SJSA1 (cell line): ENCODE measurements at regions not wholly inside any gene's neighbourhood (a gene's known extent, or its start where the extent isn't known, plus 50 kb on each side); places are given as distances from the start of the nearest gene placed in this dataset.
"Not testable (repeated sequence)": the region's sequence is repeated elsewhere in the genome, so short reads cannot be mapped to it uniquely, and the experiment has no call there.

ENCODE experiments used
- DNase-seq, 2 experiments: peaks; one replicate each; pipeline ENCODE4 v3.0.0-alpha.2; 2015 to 2020; ENCODE audit warnings: low spot score in 2 of 2, low read depth in 1 of 2
- H3K27ac ChIP-seq: fragments of 250-450 bp; sonication (Bioruptor Pico); 2 replicates; pipeline ENCODE4 v1.5.1; 2020; ENCODE audit warnings: mild to moderate bottlenecking, moderate library complexity
- H3K27me3 ChIP-seq: fragments of 250-450 bp; sonication (Bioruptor Pico); replicated peaks from 2 replicates; pipeline ENCODE4 v1.5.1; 2020; ENCODE audit warnings: mild to moderate bottlenecking, moderate library complexity
- H3K36me3 ChIP-seq: fragments of 250-450 bp; sonication (Bioruptor Pico); 2 replicates; pipeline ENCODE4 v1.5.1; 2020; ENCODE audit warnings: mild to moderate bottlenecking
- H3K4me1 ChIP-seq: fragments of 250-450 bp; sonication (Bioruptor Pico); replicated peaks from 2 replicates; pipeline ENCODE4 v1.6.1; 2021; ENCODE audit warnings: mild to moderate bottlenecking
- H3K4me3 ChIP-seq: fragments of 250-450 bp; sonication (Bioruptor Pico); 2 replicates; pipeline ENCODE4 v1.5.1; 2020; ENCODE audit warnings: mild to moderate bottlenecking
- H3K9me3 ChIP-seq: fragments of 250-450 bp; sonication (Bioruptor Pico); replicated peaks from 2 replicates; pipeline ENCODE4 v1.5.1; 2020; ENCODE audit warnings: mild to moderate bottlenecking

DNA sequence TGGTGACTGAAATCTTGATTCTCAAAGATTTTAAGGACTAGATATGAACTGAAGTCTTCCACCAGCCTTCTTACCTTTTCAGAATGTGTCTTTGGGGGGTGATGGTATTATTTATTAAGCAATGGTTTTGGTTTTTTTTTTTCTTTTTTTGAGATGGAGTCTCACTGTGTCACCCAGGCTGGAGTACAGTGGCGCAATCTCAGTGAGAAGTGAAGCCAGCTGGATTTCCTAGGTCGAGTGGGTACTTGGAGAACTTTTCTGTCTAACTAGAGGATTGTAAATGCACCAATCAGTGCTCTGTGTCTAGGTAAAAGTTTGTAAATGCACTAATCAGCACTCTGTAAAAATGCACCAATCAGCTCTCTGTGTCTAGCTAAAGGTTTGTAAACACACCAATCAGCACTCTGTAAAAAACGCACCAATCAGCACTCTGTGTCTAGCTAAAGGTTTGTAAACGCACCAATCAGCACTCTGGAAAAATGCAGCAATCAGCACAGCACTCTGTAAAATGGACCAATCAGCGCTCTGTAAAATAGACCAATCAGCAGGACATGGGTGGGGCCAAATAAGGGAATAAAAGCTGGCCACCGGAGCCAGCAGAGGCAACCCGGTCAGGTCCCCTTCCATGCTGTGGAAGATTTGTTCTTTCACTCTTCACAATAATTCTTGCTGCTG is 97.1 kb downstream of the COPRS start:
- not testable (repeated sequence) for H3K27ac ChIP-seq, H3K4me3 ChIP-seq, H3K36me3 ChIP-seq, H3K9me3 ChIP-seq, H3K27me3 ChIP-seq, H3K4me1 ChIP-seq, DNase-seq

DNA sequence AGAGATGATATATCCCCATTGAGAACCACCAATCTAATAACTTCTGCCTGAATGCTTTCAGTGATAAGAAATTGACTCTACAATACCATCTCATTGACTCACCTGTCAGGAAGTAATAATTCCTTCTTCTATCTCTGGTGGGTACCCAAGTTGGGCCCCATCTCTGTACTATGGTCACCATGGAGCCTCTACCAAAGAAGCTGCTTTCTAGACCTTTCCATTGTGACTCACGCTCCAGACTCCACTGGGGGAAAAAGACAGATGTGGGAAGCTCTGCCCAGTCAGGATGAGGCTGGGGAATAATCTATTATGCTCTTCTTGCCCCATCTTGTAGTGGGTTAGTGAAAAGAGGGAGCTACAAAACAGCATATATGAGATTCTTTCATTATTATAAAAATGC is 100.4 kb downstream of the COPRS start:
- Histone ChIP-seq H3K9me3 (no peaks in the 10 kb centered on the region), H3K36me3 (no peaks in the 10 kb centered on the region), H3K4me3 (no peak overlapping the region), H3K4me1 (no peaks in the 10 kb centered on the region), H3K27ac (no peak overlapping the region), H3K27me3 (no peaks in the 10 kb centered on the region)
- DNase-seq: no peak

DNA sequence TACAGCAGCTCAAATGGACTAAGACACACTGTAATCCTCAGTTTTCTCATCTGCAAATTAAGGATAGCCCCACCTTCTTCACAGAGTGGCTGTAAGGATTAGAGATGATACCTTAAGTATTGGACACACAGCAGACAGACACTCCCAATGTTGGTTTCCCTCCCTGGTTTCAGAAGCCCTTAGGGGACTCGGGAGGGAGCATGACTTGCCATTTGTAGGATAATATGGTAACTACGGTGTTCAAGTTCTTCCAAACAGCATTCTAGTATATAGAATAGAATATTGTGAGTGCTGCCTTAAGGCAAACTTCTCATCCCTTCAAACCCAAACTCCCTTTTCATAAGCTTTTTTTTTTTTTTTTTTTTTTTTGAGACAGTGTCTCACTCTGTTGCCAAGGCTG is 101.9 kb downstream of the COPRS start:
- Histone ChIP-seq H3K9me3 (no peaks in the 10 kb centered on the region), H3K36me3 (no peaks in the 10 kb centered on the region), H3K27me3 (no peaks in the 10 kb centered on the region), H3K4me3 (no peak overlapping the region), H3K4me1 (no peaks in the 10 kb centered on the region), H3K27ac (no peak overlapping the region)
- no peak for DNase-seq

DNA sequence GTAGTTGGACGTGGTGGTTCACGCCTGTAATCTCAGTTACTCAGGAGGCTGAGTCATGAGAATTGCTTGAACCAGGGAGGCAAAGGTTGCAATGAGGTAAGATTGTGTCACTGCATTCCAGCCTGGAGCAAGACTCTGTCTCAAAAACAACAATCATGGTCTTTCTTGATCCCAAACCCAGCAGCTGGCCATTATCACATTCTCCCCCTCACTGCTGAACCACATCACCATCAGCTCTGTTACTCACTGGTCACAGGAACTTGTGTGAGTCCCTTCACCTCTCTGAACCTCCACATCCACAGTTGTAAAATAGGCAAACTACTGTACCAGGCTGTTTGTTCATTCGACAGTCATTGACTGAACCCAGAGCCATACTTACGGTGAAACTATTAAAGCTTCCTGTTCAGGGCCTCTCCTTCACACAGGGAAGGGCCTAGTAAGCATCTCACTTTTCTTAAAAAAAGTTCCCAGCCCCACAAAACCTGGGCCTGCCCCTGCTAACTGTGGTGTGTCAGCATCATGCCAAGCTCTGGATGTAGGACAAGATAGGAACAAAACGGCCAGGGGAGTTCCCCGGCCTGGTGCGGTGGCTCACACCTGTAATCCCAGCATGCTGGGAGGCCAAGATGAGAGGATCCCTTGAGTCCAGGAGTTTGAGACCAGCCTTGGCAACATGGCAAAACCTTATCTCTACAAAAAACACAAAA is 104.7 kb downstream of the COPRS start:
- Histone ChIP-seq H3K4me3 (no peak overlapping the region), H3K27ac (no peak overlapping the region), H3K9me3 (no peaks in the 10 kb centered on the region), H3K4me1 (no peaks in the 10 kb centered on the region), H3K27me3 (no peaks in the 10 kb centered on the region), H3K36me3 (no peaks in the 10 kb centered on the region)
- peak in 1 of 2 experiments; percentile 30 for DNase-seq

DNA sequence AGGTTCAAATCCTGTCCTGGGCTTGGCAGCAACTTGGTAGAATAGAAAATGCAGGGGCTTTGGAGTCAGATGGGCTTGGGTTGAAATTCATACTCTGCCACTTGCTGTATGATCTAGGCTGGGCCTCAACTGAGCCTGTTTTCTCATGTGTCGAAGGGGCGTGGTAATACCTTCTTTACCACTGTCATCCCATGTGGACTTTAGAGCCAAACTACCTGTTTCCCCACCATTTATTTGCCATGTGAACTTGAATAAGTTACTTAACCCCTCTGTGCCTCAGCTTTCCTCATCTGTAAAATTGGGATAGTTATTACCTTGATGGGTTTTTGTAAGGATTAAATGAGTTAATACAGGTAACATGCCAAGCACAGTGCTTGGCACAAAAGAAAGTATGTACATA is 106.0 kb downstream of the COPRS start:
- no peak for DNase-seq
- no peaks in the 10 kb centered on the region for H3K9me3 ChIP-seq
- no peaks in the 10 kb centered on the region for H3K27me3 ChIP-seq
- peaks cover 11% of the 10 kb centered on the region for H3K4me1 ChIP-seq
- no peak overlapping the region for H3K4me3 ChIP-seq
- no peak overlapping the region for H3K27ac ChIP-seq
- H3K36me3 ChIP-seq: no peaks in the 10 kb centered on the region

DNA sequence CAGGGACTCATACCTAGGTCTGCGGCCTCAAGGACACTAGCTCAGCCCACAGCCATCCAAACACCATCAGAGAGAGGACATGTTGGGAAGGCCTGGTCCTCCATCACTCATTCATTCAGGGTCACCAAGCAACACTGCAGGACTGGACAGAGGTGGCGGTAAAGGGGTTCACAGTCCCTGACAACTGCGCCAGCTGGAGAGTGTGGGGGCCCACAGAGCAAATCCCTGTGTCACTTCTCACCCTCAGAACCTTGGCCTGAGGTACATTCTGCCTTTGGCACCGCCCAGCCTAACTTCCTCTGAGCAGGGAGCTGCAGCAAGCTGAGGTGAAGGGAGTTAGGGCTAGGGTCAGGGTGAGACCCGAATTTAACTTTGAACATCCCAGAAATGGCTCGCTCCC is 106.5 kb downstream of the COPRS start:
- no peak for DNase-seq
- H3K27ac ChIP-seq: no peak overlapping the region
- H3K4me1 ChIP-seq: peaks cover 11% of the 10 kb centered on the region
- no peaks in the 10 kb centered on the region for H3K27me3 ChIP-seq
- no peak overlapping the region for H3K4me3 ChIP-seq
- no peaks in the 10 kb centered on the region for H3K9me3 ChIP-seq
- H3K36me3 ChIP-seq: no peaks in the 10 kb centered on the region

DNA sequence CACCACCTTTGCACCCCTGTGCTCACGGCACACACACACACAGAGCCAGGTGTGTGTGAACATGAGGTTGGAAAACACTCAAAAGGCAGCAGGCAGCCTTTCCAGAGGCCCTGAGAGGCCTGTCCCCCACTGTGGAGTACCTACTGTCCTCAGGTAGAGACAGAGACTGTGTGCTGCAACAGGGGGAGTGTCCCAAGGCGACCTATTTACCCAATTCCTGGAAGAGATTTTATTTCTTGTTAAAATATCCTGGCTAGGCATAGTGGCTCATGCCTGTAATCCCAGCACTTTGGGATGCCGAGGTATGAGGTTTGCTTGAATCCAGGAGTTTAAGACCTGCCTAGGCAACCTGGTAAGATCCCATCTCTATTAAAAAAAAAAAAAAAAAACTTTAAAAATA is 108.5 kb downstream of the COPRS start:
- H3K27ac ChIP-seq: no peak overlapping the region
- H3K36me3 ChIP-seq: no peaks in the 10 kb centered on the region
- H3K27me3 ChIP-seq: no peaks in the 10 kb centered on the region
- no peaks in the 10 kb centered on the region for H3K9me3 ChIP-seq
- peaks cover 16% of the 10 kb centered on the region for H3K4me1 ChIP-seq
- DNase-seq: no peak
- H3K4me3 ChIP-seq: no peak overlapping the region

DNA sequence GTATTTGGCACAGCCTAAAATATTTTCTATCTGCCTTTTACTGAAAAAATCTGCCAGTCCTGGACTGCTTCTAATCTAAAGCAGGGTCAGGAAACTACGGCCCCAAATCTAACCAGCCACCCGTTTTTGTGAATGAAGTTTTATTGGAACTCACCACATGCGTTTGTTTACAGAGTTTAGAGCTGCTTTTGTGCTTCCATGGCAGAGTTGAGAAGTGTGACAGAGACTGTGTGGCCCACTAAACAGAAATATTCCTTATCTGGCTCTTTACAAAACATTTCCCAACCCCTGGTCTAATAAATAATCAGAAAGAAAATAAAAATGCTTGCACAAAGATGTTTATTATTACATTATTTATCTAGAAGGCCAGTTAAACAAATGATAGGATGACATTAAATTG is 110.2 kb downstream of the COPRS start:
- Histone ChIP-seq H3K36me3 (no peaks in the 10 kb centered on the region), H3K27me3 (no peaks in the 10 kb centered on the region), H3K4me3 (no peak overlapping the region), H3K27ac (no peak overlapping the region), H3K4me1 (peaks cover 33% of the 10 kb centered on the region), H3K9me3 (no peaks in the 10 kb centered on the region)
- no peak for DNase-seq

DNA sequence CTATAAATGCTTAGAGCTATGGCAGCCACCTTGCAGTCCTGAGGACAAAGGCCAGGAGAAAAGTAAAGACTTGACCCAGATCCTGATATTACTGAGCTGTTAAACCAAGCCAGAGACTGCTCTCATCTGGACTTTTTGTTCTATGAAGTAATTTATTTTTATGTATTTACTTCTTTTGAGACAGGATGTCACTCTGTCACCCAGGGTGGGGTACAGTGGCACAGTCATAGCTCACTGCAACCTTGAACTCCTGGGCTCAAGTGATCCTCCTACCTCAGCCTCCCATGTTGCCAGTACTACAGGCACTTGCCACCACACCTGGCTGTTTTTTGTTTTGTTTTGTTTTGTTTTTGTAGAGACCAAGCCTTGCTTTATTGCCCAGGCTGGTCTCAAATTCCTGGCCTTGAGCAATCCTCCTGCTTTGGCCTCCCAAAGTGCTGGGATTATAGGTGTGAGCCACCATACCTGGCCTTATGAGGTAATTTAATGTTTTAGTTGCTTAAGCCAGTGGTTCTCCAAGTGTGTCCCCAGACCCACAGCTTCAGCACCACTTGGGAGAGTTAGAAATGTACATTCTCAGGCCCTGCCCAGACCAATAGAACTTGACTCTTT is 112.1 kb downstream of the COPRS start:
- Histone ChIP-seq H3K27ac (no peak overlapping the region), H3K27me3 (no peaks in the 10 kb centered on the region), H3K4me3 (no peak overlapping the region), H3K9me3 (no peaks in the 10 kb centered on the region), H3K4me1 (peaks cover 44% of the 10 kb centered on the region), H3K36me3 (no peaks in the 10 kb centered on the region)
- DNase-seq: no peak

DNA sequence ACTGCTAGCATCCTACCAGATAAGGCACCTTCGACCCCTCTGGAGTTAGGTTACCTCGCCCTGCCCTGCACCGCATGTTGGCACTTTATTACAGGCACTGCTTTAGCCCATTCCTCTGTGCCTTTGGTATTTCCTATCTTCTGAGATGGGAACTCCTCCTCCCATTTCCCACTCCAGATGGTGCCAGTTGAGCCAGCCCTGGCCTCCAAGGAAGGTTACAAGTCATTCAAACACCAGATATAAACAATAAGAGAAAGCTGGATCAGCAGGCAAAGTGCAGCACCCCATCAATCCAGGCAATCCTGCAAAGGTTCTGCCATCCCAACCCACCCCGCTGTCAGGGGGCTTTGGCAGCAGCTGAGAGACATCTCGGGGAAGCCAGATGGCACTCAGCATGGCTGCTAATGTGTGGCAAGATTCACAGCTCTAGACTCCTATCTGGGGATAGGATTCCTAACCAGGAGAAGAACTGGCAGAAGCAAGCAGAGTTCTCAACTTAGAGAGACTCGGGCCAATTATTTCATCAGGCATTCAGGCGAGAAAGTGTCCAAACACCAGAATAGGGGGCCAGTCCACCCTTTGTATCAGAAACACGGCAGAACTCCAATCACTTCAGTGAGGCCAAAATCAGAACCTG is 113.0 kb downstream of the COPRS start:
- DNase-seq: no peak
- Histone ChIP-seq H3K9me3 (no peaks in the 10 kb centered on the region), H3K4me1 (peaks cover 50% of the 10 kb centered on the region), H3K36me3 (no peaks in the 10 kb centered on the region), H3K27me3 (no peaks in the 10 kb centered on the region), H3K4me3 (no peak overlapping the region), H3K27ac (no peak overlapping the region)

DNA sequence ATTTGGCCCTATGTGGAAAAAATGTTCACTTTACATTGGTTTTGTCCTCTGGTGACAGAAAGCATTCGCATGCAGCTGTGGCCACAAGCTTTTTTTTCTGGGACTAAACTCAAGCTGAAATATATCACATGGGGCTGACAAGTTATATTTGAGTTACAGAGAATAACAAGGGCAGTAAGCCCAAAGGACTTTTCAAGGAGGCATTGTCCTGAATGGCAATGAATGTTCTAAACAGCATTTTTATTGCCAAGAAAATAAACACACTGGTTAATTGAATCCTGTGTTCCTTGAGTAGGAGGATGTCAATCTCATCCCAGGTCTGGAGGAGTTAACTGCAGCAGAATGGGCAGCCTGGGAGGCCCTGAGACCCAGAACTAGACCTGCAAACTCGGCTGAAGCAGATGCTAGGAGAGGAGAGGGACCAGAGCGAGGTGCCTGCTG is 114.5 kb downstream of the COPRS start:
- peak; percentile 81 to 83 for DNase-seq
- Histone ChIP-seq H3K27ac (peak overlapping the region; percentile 9; the same call in 1 of the 2 replicates), H3K4me1 (peaks cover 65% of the 10 kb centered on the region)

DNA sequence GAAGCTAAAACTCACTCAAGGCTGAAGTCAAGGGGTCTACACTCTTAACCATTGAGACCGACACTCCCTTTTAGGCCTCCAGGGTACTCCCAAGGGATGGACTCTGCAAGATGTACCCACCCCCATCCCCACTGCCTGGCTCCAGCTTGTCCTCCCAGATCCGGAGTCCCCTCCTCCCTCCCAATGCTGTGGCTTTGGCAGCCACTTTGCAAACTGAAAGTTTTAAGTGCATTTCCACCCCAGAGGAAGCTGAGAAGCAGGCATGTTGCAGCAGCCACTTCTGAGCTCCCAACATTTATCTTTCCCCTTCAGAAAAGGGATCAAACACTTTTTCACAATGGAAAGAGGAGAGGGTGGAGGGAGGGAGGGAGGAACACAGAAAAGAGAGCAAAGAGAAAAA is 115.2 kb downstream of the COPRS start:
- H3K4me1 ChIP-seq: peaks cover 69% of the 10 kb centered on the region
- no peak overlapping the region for H3K4me3 ChIP-seq
- DNase-seq: peak in 1 of 2 experiments; percentile 44
- H3K9me3 ChIP-seq: no peaks in the 10 kb centered on the region
- no peaks in the 10 kb centered on the region for H3K27me3 ChIP-seq
- H3K27ac ChIP-seq: peak overlapping the region; percentile 9; the same call in 1 of the 2 replicates
- H3K36me3 ChIP-seq: no peaks in the 10 kb centered on the region

More for the DNA sequence above, 114.5 kb downstream of the COPRS start:
- Histone ChIP-seq H3K36me3 (no peaks in the 10 kb centered on the region), H3K4me3 (no peak overlapping the region), H3K27me3 (no peaks in the 10 kb centered on the region), H3K9me3 (no peaks in the 10 kb centered on the region)

DNA sequence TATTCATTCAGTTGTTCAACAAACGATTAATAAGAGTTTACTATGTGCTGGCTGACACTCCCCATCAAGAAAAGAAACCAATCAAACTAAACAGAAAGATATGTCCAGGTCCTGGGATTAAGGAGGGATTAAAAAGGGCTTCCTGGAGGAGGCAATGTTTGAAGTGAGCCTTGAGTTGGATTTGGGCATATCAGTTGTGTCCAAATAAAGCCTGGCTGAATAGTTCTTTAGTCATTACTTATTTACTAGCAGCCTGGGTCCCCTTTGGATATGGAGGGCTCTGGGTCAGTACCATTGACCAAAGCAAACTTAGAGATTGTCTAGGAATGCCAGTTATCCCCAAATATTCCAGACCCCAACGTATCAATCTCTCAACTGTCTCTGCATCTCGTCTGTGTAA is 117.7 kb downstream of the COPRS start:
- H3K4me1 ChIP-seq: peaks cover 73% of the 10 kb centered on the region
- no peaks in the 10 kb centered on the region for H3K27me3 ChIP-seq
- no peak for DNase-seq
- no peak overlapping the region for H3K4me3 ChIP-seq
- H3K27ac ChIP-seq: no peak overlapping the region
- H3K9me3 ChIP-seq: no peaks in the 10 kb centered on the region
- H3K36me3 ChIP-seq: no peaks in the 10 kb centered on the region

DNA sequence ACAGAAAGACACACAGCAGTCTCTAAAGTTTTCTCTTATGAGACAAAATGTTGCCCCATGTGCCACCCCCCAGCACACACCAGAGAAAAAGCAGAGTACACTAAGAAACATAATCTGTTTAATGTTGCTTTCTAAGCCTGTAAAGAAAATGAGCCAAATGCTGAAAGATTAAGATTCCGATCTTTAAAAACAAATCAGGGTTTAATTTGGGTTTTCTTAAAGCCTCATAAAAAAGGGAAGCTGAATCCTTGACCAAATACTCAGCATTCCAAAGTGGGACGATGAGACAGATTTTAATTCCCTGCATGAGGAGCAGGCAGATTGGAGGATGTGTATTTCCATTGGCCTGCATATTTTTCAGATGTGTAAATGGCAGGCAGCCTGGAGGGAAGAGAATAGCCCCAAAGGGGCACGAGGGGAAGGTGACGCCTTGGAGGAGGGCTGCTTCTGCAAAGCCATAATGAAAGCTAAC is 118.4 kb downstream of the COPRS start:
- DNase-seq: peak; percentile 79 to 85
- Histone ChIP-seq H3K4me3 (no peak overlapping the region), H3K27me3 (no peaks in the 10 kb centered on the region), H3K9me3 (no peaks in the 10 kb centered on the region), H3K27ac (peak overlapping the region; percentile 52), H3K36me3 (no peaks in the 10 kb centered on the region), H3K4me1 (peaks cover 69% of the 10 kb centered on the region)
